PFSK-1 (cell line): ENCODE measurements at regions not wholly inside any gene's neighbourhood (a gene's known extent, or its start where the extent isn't known, plus 50 kb on each side); places are given as distances from the start of the nearest gene placed in this dataset.

Experiments
- FOXP2 ChIP-seq: optimal IDR thresholded peaks from 2 replicates; pipeline ENCODE3; 2011; ENCODE audit warnings: borderline replicate concordance, control low read depth, inconsistent platforms; ENCODE audit not compliant: insufficient read depth; ENCODE audit errors: extremely low read length, extremely low read depth
- POLR2AphosphoS5 ChIP-seq: IDR thresholded peaks from 2 replicates; pipeline ENCODE4 v1.6.1; 2012; ENCODE audit warnings: low read depth, mild to moderate bottlenecking, control low read depth, low read length, moderate library complexity
- REST ChIP-seq, 2 experiments: IDR thresholded peaks; 2 replicates each; pipeline versions ENCODE4 v1.6.1 to v1.8.0; 2011 to 2012; ENCODE audit warnings: low read depth in 2 of 2, low read length in 2 of 2, control low read depth in 1 of 2, inconsistent platforms in 1 of 2, mild to moderate bottlenecking in 1 of 2, moderate library complexity in 1 of 2; ENCODE audit not compliant: insufficient read depth in 1 of 2
- SIN3A ChIP-seq: IDR thresholded peaks from 2 replicates; pipeline ENCODE4 v1.6.1; 2012; ENCODE audit warnings: mild to moderate bottlenecking, low read length, moderate library complexity, borderline replicate concordance; ENCODE audit not compliant: insufficient read depth
- TAF1 ChIP-seq: IDR thresholded peaks from 2 replicates; pipeline ENCODE4 v1.6.1; 2012; ENCODE audit warnings: low read length, control low read depth, borderline replicate concordance; ENCODE audit not compliant: insufficient read depth

- TF ChIP-seq POLR2AphosphoS5 (no peak), REST (IDR thresholded peaks at IDR 0.05; ENCODE audit: insufficient read depth in 1 of 2, low read depth in 2 of 2, low read length in 2 of 2) (no peak), TAF1 (no peak), SIN3A (no peak), FOXP2 (no peak)
Measured at GRCh38 chr9:107940616-107941595, 451.3 kb upstream of the KLF4 start.
